IPS DF 4.7 (cell line): ENCODE measurements at regions not wholly inside any gene's neighbourhood (a gene's known extent, or its start where the extent isn't known, plus 50 kb on each side); places are given as distances from the start of the nearest gene placed in this dataset.
"Not testable (repeated sequence)": the region's sequence is repeated elsewhere in the genome, so short reads cannot be mapped to it uniquely, and the experiment has no call there.

Source experiments
- DNase-seq: peaks from one replicate; pipeline ENCODE4 v3.0.0-alpha.2; 2013; ENCODE audit warnings: low spot score; ENCODE audit errors: extremely low read depth

DNA sequence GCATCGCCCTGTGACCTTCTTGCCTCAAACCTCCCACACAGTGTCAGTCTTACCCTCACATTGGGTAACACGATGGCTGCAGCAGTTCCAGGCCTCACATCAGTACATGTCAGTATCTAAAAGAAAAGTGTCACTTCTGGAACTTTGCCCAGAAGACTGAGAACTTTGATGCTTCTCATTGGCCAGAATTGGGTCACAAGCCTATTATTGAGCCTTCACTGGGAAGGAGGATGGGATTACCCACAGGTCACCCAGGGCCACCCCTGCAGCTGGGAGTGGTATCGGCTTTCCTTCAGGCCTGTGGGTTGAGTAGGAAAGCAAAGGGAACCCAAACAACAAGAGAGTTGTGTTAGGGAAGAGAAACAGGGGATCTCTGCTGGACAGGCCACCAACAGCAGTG lies 111.5 kb downstream of the NPY start:
- DNase-seq, result no peak

DNA sequence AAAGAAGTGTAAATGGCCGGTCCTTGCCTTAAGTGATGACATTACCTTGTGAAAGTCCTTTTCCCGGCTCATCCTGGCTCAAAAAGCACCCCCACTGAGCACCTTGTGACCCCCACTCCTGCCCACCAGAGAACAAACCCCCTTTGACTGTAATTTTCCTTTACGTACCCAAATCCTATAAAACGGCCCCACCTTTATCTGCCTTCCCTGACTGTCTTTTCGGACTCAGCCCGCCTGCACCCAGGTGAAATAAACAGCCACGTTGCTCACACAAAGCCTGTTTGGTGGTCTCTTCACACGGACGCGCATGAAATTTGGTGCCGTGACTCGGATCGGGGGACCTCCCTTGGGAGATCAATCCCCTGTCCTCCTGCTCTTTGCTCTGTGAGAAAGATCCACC lies 112.4 kb downstream of the NPY start:
- not testable (repeated sequence) for DNase-seq

DNA sequence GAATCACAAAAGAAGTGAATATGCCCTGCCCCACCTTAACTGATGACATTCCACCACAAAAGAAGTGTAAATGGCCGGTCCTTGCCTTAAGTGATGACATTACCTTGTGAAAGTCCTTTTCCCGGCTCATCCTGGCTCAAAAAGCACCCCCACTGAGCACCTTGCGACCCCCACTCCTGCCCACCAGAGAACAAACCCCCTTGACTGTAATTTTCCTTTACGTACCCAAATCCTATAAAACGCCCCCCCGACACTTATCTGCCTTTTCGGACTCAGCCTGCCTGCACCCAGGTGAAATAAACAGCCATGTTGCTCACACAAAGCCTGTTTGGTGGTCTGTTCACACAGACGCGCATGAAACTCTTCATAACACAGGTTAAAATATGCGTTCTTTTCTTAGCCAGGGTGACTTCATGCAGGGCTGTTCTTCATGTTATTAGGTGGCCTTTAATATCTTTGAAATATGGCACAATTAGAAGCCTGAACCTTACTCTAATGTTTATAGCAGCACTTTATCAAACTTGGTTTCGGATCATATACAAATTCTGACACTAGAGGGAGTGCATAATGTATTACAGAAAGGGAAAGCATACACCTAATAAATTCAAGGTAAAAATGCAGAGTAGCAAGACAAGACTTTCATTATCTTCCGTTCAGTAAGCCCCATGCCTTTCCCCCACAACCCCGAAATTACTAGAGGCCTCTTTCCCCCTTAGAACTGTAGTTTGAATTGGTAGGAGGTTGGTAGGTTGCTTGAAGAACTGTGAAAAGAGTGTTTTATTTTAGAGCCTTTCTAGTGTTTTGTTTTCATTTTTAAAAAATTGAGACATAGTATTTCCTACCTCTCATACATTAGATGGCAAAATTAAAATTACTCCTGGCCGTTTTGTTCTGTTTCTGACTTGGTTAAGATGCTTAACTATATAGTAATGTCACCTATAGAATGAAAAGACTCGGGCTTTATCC lies 117.9 kb downstream of the NPY start:
- no peak for DNase-seq

DNA sequence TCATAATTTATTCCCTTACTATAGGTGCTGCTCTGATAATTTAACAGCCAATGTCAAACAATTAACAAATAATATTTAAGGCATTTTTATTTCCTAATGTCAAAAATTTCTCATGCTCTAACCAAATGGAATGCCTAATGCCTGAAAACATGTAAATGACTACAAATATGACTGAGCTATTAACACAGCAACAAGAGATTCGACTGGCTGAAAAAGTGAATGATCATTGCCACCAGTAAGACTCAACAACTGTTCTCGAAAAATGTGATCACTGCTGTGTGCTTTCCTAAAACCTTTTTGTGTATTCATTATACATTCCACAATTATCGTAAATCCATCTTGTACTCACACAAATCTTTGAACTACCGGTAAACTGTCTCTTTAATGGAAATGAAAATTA lies 118.7 kb downstream of the NPY start:
- no peak for DNase-seq

DNA sequence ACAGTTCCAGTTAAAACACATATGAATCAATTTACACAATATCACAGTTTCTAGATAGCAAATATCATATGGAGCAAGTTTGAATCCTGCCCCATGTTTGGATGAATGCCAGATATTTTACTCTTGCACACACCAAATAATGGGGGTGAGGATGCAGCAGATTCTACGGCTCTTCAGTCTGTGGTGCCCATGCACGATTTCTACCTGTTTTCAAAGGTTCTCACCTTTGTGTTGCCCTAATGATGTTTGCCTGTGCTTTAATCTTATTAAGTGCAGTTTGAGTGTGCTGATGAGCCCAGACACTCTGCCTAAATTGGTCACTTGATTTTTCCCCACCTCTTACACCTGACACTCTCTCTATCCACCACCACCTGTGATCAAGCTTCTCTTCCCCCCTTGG lies 119.6 kb downstream of the NPY start:
- no peak for DNase-seq

DNA sequence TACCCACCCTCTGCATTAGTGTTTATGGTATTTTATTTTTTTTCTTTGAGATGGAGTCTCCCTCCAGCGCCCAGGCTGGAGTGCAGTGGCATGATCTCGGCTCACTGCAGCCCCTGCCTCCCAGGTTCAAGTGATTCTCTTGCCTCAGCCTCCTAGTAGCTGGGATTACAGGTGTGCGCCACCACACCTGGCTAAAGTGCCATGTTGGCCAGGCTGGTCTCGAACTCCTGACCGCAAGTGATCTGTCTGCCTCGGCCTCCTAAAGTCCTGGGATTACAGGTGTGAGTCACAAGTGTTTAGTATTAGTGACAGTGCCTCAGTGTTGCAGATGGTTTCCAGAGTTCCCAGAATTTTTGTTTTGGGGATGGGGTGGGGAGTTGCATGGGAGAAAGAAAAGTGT lies 120.3 kb downstream of the NPY start:
- DNase-seq, result no peak

DNA sequence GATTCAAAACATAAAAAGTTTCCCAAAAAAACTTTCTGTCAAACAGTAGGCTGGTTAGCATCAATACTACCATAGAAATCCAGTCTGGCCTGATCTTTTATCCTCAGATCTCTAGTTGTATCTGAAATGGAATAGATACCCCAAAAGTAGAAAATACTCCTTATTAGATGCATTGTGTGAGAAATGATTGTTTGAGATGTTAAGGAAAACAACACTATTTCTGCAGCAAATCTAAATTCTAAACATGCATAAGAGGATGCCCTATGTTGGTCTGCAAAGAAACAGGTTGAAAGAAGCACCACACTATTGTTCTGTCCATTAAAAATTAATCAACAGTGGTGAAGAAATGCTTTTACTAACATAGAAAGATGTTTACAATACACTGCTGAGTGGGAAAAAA lies 121.0 kb downstream of the NPY start:
- DNase-seq, result no peak

DNA sequence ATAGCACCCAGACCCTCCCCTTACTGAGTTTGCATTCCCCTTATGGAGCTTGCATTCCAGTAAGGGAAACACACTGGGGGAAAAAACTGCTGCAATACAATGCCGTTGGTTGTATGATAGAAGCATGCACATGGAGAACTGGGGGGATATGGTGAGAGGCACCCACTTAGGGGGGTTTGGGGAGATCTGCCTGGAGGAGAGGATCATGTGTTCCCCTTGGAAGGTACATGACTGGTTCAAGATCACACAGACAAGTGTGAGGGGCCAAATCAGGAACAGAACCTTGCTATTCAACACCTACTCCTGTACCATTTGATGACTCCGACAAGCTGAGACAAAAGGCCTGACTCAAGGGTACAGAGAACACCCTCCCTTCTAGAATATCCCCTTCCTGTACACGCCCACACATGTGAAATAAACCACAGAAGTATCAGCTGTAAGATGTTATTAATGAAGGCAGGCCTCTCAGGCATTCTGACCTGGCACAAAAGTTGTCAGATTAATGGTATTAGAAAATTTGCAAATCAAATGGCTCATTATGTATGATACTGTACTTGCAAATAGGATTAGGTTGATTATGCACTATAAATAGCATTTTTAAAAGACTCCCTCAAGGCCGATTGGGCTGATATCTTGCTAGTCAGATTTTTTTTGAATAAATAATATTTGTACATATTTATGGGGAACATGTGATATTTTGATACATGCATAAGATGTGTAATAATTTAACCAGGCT lies 122.2 kb downstream of the NPY start:
- no peak for DNase-seq

DNA sequence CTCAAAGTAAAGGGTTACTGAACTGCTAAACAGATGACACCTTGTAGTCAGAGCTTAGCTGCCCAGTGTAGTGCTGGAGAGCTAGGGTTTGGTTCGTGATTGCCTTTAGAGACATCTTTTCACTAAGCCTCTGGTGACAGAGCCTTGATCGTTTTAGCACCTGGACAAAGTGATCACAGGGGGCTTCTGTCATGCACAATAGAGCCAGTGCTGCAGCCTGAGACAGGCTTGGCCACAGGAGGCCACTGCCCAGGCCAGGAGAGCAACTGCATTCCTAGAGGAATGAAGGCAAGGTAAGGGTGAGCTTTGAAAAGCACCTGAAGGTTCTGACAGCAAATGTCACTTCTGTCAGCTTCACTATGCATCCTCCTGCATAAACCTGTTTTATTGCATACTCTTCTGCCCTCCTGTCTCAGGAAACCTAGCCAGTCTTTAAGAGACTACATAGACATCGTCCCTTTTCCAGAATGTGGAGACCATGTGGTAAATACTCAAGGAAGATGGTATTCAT lies 122.9 kb downstream of the NPY start:
- no peak for DNase-seq

DNA sequence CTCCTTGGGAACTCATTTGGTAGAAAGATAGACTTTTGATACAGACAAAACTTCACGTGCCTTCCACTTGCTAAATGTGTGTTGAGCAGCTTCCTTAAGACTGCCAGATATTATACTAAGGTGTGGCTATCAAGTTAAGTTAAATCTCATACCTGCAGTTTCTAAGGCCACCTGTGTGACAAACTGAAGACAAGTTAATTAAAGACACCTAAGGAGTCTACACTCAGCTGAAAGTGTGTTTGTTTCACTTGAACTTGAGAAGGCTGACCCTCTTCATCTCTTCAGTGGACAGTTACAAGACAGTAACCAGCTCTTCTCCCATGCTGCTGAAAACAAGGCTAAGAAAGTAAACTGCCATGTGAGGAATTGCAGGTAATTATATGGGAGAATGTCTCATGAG lies 124.0 kb downstream of the NPY start:
- no peak for DNase-seq

DNA sequence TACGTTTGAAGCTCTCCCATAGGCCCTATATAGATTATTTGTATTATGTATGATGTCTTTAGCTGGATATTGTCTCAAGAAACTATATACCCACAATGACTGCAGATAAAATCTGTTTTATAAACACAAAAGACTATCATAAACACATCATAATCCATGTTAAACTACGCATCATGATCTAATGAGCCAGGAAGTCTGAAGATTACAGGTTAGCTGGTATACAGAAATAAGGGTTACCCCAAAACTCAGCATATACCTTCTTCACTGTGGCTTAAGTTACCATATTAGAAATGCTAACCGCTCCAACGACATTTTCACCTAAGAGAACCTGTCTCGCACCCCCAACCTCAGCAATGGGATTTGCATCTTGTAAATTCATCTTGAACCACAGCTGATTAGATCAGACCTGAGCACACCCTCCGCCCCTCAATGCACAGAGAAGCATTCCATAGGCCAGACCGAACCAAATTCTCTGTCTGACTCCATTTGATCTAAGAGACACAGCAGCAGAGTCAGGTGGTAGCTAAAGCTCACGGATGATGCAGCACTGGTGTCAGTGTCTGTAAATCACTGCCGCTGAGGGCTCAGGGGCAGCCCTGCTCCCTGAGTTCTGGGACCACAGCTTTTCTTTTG lies 124.9 kb downstream of the NPY start:
- no peak for DNase-seq

DNA sequence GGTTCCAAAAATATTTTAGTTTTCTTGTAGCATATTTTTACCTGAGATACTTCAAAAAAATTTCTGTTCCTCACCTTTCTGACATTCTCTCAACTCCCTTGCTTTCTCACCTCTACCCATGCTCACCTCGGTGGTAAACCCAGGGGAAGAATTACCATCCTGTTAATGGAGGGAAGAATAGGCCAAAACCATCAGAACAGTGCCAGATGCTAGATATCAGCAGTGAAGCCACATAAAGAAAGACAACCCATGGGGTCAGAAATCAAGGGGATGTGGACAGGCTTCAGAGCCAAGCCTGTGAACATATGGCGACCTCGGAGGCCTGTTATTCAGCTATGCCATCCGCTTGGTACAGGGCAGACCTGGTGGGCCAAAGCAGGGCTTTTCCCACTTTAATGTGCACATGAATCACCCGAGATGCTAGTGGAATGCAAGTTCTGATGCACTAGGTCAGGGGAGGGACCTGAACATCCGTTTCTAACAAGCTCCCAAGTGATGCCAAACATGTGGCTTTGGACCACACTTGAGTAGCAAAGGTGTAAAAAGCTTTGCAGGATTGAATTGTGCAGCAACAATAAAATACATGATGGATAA lies 125.5 kb downstream of the NPY start:
- no peak for DNase-seq

DNA sequence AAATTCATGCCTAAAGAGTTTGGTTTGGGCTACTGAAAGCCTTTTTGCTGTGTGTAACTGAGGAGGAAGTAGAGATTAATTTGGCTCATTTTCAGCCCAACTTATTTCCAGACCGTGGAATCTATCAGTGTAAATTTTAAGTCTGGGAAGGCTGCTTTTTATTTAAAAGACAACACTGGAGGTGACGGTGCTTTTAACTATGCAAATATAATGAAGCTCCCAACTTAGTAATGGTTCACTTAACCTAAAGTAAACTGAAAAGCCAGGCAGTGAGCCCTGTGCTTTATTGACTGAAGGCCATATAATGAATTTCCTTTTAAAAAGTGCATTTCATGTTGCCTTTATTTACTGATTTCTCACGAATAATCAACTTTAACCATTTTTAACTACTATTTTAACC lies 127.2 kb downstream of the NPY start:
- no peak for DNase-seq

DNA sequence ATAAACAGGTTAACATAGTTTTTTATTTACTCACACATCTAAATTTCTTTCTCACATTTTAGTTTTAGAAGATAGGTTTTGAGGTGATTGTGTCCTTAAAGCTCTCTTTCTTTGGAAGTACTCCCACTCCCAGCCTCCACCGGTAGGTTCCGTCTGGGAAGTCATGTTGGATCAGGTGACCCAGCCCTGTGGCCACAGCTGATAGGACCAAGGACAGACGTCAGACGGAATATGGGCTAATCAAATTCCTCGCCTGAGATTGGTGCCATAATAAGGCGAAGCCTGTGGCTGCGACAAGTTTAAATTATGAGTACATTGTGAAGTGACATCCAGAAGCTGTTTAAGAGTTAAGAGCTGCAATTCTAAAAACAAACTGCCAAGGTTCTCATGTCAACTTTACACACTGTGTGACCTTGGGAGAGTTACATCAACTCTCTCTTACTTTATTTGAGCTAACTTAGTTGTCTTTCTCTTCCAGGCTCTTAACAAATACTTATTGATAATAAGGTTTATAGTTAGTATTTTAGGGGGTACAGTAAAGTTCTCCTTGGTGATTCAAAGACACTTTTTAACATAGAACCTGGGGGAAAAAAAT lies 133.6 kb downstream of the NPY start:
- DNase-seq, result no peak

DNA sequence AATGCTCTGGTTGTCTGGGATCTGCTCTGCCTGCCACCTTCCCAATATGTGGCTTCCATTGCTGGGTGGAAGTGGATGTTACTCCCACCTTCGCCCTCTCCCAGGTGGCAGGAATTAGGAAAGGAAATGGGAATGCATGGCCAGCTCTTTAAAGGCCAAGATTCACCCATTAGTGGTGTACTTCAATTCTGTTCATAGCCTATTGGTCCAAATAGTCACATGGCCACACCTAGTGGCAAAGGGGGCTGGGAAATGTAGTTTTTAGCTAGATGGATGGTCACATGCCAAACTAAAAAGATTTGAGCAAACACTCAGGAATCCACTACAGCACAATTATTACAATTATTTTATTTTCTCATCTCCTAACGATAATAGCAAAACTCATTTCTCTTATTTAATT lies 135.1 kb downstream of the NPY start:
- DNase-seq, result no peak

DNA sequence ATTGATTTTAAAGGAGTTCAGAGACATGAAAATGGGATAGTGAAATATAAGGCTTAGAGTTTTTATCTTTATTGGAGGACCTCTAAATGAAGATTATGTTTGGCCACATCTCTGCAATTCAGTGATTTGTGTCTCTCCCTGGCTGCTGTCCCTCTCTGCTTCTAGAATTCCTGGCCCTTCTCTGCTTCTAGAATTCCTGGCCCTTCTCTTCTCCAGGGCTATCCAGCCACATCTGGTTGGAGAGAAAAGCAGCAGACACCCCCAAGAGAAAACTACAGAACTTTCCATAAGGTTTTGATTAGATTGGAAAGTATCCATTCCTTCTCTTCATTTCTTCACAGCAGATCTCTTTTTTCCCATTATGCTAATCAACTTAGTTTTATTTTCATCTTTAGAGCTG lies 135.5 kb downstream of the NPY start:
- no peak for DNase-seq

DNA sequence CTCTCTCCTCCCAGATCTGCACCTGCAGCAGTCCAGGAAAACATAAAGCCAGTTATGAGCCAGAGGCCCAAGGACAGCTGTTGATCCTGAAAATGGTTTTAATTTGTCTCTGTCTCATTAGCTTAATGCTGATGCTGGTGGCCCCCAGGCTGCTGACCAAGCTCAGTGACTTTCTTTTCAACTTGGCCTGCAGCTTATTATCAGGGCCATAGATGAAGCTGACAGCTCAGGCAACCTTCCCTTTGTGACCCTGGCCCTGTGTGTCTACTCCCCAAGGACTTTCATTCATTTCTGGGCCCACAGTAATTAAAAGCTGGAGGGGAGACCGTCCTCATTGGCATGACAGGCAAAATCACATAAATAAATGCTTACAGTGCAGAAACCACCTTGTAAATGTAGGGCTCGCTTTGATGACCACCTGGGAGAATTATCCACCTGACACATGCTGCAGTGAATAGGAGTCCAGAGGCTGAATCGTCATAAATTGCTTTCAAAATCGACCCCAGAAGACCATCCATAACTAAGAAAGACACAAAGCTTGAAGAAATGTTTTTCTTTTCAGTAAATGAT lies 138.5 kb downstream of the NPY start:
- no peak for DNase-seq

DNA sequence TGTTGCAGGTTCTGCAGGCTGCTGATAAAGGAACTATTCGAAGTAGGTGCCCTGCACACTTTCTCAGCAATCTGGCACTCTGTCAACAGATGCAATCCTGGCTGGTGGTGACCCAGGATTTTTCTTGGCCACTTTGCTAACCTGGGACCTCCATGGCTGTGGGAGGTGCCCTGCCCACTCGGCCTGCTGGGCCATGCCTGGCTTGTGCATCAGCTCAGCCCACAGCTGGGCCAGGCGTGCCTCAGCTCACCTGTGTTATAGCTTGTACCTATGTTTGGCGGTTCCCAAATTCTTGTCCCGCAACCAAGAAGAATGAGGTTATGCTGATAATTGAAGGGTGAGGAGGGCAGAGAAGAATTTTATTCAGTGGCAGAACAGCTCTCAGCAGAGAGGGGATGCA lies 141.7 kb downstream of the NPY start:
- DNase-seq, result no peak

DNA sequence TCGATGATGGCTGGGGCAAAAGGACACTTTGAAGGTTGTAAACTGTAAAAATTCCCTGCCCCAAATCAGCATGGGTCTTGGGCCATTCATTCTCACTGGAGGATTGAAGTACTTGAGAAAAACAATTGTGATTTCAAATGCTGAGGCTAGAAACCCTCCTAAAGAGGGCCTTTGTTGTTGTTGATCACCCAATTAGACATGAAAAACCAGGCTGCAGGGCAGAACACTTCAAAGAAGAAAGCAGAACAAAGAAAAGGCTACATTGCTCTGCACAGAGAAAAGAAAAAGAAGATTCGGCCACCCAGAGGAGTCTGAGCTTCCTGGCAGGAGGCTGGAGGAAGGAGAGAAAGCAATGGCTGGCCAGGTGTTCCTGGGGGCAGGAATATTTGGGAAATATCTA lies 143.1 kb downstream of the NPY start:
- no peak for DNase-seq

DNA sequence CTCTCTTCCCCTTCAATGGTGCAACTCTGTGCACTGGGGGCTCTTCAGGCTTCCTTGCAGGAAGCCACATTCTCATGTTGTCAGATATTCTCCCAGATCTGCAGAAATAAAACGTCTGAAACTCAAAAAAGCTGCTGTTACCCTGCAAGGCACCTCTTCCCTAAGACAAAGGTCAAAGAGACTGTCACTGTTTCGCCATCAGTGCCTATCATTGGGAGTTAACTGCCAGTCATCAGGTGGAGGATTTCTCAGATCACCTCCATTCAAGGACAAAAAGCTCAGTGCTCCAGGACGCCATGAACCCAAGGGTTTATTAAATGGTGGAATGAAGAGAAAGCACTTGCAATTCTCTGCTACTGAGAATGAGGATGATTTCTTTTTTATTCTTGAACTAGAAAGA lies 144.6 kb upstream of the PALS2 start:
- DNase-seq, result no peak

DNA sequence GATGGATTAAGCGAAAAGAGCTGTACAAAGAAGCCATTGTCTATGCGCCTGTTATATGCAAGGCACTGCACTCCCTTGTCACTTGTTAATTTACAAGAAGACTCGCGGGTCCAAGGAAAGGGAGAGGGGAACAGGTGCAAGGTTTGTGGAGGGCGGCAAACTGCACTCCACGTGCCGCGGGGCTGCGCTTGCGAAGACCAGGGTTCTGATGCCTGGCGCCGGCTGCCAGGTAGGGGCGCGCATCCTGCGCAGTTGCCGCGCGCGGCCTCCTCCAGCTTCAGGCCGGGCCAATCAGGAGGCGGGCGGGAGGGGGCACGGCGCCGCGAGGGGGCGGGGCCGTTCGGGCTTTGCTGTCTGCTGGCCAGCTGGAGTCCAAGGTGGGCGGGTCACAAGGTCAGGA lies 140.6 kb upstream of the PALS2 start:
- no peak for DNase-seq
